ENCODE measurements at regions not wholly inside any gene's neighbourhood (a gene's known extent, or its start where the extent isn't known, plus 50 kb on each side); places are given as distances from the start of the nearest gene placed in this dataset.
"Not testable (repeated sequence)": the region's sequence is repeated elsewhere in the genome, so short reads cannot be mapped to it uniquely, and the experiment has no call there.

DNA sequence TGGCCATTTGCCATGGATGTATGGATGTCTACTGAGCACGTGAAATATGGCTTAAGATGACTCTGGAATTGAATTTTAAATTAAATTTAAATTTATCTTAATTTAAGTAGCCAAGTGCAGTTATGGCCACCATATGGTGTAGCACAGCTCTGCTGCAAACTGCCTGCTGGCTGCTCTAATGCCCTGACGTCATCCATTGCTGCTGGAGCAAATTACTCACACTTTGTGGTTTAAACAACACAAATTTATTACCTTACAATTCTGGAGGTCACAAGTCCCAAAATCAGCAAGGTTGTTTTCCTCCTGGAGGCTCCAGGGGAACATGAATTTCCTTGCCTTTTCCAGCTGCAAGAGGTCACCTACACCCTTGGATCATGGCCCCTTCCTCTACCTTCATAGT, 679.3 kb upstream of the EEF2KMT start:
- no peak for DNase-seq

GRCh38 chr16:5775916-5776315, 678.3 kb upstream of the EEF2KMT start:
- DNase-seq, result no peak

GRCh38 chr16:5770118-5770517, 672.5 kb upstream of the EEF2KMT start:
- DNase-seq, result no peak

GRCh38 chr16:5769513-5769912, 671.9 kb upstream of the EEF2KMT start:
- no peak for DNase-seq

DNA sequence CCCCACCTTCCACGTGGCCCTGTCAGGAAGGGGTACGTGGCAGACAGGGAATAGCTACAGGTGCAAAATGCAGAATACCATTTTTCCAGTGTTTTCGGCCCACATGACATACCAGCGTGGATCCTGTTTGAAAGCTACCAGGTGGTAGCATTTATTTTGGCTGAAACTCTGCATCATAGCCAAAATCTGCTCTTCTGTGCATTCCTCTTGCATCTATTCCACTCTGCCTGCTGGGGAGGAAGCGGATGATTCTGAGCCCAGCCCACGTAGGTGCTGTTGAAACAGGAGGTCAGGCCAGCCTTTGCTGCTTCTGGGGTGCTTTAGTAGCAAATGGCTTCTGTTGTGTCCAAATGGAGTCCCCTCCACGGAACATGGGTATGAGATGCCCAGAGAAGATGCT, 670.9 kb upstream of the EEF2KMT start:
- no peak for DNase-seq

- DNase-seq, result no peak
These were observed 665.6 kb upstream of the EEF2KMT start for GRCh38 chr16:5763176-5763575.

DNA sequence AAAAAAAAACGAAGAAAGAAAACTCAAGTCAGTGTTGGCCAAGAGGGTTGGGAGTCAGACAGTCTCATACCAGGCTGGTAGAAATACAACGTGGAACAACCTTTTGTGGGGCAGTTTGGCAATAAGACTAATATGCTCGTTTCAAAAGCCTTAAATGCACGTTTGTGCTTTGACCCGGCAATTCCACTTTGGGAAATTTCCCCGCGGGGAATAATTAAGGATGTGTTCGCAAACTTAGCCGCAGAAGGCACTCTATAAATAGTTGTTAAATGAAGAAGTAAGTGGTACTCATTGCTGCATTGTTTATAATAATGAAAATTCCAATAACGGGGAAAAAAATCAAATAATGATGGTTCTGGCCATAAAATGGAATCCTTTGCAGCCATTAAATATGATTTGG, 664.8 kb upstream of the EEF2KMT start:
- DNase-seq, result no peak

DNA sequence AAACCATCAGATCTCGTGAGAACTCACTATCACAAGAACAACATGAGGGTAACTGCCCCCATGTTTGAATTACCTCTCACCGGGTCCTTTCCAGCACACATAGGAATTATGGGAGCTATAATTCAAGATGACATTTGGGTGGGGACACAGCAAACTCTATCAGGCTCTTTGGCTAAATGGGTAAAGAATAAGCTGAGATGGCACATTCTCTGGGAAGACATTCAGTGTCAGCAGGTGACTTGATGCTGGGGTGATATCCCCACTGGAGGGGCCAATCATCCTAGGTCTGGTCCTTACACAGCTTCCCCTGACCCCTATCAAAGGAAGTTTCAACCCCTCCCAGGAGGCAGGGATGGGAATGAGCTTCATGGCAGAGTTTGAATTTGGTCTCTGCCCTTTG, 664.0 kb upstream of the EEF2KMT start:
- DNase-seq, result no peak

DNA sequence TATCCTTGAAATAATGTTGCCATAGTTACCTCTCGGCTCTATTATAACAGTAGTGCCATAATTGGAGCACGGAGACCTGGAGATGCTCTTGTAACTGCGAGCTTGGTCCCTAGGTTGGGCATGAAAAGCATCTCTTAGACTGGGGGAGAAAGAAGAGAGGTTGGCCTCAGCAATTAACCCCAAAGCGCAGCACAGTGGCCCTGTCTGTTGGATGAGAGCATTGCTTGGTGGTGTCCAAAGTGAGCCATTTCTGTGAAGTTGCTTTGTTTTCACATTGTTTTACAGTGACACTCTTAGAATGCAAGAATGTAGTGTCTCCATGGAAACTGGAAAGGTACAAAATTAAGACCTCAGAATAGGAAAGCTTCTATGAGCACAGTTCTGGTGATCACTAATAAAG, 660.7 kb upstream of the EEF2KMT start:
- DNase-seq, result no peak

DNA sequence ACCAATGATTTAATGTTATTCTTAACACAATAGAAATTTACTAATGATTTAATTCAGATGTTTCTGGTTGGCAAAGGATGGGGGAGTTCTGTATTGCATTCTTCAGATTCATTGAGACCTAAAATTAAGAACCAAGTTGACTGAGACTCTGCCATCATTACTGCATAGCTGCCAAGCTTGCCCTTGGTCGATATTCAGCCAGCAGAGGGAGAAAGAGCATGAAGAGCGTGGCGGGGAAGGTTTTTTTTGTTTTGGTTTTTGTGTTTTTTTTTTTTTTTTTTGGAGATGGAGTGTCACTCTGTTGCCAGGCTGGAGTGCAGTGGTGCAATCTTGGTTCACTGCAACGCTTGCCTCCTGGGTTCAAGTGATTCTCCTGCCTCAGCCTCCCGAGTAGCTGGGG, 659.4 kb upstream of the EEF2KMT start:
- no peak for DNase-seq

GRCh38 chr16:5753381-5753780, 655.8 kb upstream of the EEF2KMT start:
- DNase-seq, result no peak

- DNase-seq, result no peak
These were observed 653.6 kb upstream of the EEF2KMT start for GRCh38 chr16:5751216-5751615.

DNA sequence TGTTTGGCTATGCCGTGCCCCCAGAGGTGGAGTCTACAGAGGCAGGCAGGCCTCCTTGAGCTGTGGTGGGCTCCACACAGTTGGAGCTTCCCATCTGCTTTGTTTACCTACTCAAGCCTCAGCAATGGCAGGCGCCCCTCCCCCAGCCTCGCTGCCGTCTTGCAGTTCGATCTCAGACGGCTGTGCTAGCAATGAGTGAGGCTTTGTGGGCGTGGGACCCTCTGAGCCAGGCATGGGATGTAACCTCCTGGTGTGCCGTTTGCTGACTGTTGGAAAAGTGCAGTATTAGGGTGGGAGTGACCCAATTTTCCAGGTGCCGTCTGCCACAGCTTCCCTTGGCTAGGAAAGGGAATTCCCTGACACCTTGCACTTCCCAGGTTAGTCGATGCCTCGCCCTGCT, 652.8 kb upstream of the EEF2KMT start:
- DNase-seq, result not testable (repeated sequence)

DNA sequence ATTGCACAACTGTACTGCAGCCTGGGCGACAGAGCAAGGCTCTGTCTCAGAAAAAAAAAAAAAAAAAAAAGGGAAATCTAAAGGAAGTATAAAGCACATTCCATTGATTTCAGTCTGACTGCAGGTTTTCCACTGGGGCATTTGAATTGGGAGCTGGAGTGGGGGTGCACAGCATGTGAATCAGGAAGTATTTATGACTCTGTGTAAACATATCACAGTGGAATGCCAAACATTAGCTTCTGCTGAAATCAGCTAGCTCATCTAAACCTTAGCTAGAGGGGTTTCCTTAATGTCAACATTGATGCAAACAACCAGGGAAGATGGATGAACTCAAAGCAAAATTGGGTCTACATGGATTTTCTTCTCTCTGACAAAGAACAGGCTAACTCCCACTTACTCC, 641.0 kb upstream of the EEF2KMT start:
- DNase-seq, result no peak

- no peak for DNase-seq
These were observed 638.8 kb upstream of the EEF2KMT start for GRCh38 chr16:5736209-5736930.

DNA sequence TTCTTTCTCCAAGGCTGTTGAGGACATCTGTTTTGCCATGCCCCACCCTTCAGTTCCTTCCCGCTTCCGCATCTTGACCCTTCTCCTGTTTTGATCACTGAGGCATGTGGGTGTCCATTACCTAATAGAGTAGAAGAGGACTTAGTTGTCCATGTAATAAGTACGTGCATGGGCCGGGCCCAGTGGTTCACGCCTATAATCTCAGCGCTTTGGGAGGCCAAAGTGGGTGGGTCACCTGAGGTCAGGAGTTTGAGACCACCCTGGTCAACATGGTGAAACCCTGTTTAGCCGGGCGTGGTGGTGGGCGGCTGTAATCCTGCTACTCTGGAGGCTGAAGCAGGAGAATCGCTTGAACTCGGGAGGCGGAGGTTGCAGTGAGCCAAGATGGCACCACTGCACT, 637.8 kb upstream of the EEF2KMT start:
- DNase-seq, result no peak

- no peak for DNase-seq
These were observed 633.2 kb upstream of the EEF2KMT start for GRCh38 chr16:5730783-5731182.

GRCh38 chr16:5722116-5722619, 624.6 kb upstream of the EEF2KMT start:
- DNase-seq, result no peak

DNA sequence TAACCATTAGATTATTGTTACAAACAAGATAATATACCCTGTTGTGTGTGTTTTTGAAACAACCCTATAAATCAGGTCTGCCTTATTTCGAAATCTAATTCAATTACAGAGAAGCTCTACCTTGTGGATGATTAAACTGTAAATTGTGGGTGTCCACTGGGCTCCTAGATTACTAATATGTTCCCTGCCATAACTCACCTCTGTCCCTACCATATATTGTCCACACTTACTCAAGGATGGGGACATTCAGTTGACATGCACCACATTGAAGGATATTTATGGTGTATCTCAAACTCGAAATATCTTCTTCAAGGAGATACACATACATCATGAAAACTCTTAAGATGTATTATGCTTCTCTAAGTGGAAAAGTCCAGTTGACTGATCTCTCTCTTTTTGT, 617.6 kb upstream of the EEF2KMT start:
- no peak for DNase-seq

DNA sequence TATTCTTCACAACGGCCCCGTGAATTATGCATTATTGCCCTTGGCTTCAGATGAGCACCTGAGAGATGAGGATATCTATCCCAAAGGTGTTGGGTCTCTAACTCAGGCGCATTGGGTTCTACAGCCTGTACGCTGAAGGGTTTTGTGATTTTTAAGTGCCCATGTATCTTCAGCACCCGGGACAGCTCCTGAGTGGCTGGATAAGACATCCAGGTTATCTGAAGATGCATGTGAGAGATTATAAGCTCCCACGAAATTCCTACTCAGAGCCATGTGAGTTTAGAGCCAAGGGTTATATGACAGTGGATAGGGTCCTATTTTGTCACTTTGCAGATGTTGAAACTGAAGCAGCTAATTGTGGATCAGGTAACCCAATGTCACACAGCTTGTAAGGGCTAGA, 612.3 kb upstream of the EEF2KMT start:
- DNase-seq, result no peak

DNA sequence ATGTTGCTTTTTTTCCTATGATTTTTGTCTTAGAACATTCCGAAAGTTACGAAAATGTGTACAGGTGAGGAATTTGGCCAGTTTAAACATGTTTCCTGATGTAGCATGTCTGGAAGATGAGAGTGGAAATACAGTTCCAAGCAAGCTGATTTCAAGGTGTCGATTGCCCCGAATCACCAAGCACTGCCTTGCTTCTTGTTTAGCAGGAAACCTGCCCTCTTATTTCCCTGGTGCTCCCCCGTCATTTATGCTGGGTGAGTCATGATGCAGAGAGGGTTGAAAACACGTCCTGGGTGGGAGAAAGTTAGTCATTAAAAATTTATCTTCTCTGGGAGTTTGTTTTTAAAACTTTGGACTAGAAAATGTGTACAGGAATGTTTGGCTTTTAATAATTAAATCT, 608.6 kb upstream of the EEF2KMT start:
- no peak for DNase-seq

- no peak for DNase-seq
These were observed 606.7 kb upstream of the EEF2KMT start for GRCh38 chr16:5704271-5704670.

DNA sequence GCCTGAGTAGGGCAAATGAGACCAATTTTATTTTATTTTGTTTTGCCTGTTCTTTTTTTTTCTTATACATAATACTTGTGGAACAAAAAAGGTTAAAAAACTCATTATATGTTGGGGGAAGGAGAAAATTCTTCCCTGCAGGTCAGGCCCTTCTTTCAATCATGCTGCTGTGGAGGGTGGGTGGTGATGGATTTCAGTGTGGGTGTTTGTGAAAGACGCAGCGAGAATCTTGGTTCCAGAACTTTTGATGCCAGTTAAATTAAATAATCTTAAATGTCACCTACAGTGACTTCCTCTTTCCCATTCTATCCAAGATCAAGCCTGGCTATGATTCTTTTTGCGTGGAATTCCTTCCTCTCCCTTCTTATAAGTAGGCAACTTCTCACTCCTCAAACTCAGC, 595.8 kb upstream of the EEF2KMT start:
- DNase-seq, result no peak

GRCh38 chr16:5681966-5682365, 584.4 kb upstream of the EEF2KMT start:
- no peak for DNase-seq

DNA sequence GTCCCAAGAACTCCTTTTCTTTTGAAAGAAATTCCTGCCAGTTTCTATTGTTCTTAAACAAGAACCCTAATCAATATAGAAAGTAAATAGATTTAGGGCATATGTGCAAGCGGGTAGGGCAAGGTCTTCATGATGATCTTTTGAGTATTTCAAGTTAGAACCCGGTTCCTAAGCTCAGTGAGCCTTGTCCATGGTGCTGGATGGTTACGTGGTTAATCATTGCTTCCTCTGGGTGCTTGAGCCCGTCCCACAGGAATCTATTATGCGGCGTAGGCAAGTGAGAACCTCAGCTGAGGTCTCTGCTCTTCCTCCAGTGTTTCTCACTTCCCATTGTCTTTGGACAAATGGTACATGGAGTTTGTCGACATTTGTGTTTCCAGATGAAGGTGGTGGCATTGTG, 580.8 kb upstream of the EEF2KMT start:
- no peak for DNase-seq

Data from GF-D8 (cell line).